IMR-90 (cell line): ENCODE measurements at regions not wholly inside any gene's neighbourhood (a gene's known extent, or its start where the extent isn't known, plus 50 kb on each side); places are given as distances from the start of the nearest gene placed in this dataset.

Experiments
- CTCF ChIP-seq: conservative IDR thresholded peaks from 2 replicates; pipeline ENCODE4 v1.5.1; 2012; ENCODE audit warnings: mild to moderate bottlenecking, low read depth, low read length, improper control_type of control experiment
- ELK1 ChIP-seq: fragments of 150-350 bp; IDR thresholded peaks from 2 replicates; pipeline ENCODE4 v1.6.1; 2016; ENCODE audit warnings: low read depth, mild to moderate bottlenecking, low read length, moderate library complexity, borderline replicate concordance

GRCh38 chr5:29134418-29134817 is 2059.1 kb upstream of the CDH6 start:
- TF ChIP-seq ELK1 (no peak), CTCF (no peak)
